LNCAP (cell line): ENCODE measurements at regions not wholly inside any gene's neighbourhood (a gene's known extent, or its start where the extent isn't known, plus 50 kb on each side); places are given as distances from the start of the nearest gene placed in this dataset.

Experiments
- TF ChIP-seq, protein P1 (sequence below): fragments of 450-650 bp; IDR thresholded peaks from 2 replicates; pipeline ENCODE4 v1.5.1; 2017; ENCODE audit warnings: mild to moderate bottlenecking

DNA sequence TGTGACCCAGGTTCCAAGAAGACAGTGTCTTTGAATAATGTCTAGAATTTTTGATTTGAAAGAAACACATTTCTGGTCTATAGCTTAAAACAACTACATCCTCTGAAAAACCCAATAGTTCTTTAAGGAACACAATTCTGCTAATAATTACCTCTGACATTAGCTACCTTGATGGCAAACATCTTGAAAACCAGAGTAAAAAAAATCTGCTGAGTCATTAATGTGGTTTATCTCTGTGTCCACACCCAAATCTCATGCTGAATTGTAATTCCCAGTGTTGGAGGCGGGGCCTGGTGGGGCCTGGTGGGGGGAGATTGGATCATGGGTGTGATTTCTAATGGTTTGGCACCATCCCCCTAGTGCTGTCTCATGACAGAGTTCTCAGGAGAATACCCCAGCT is 1233.8 kb downstream of the NLGN4X start:
- TF ChIP-seq, protein P1, sequence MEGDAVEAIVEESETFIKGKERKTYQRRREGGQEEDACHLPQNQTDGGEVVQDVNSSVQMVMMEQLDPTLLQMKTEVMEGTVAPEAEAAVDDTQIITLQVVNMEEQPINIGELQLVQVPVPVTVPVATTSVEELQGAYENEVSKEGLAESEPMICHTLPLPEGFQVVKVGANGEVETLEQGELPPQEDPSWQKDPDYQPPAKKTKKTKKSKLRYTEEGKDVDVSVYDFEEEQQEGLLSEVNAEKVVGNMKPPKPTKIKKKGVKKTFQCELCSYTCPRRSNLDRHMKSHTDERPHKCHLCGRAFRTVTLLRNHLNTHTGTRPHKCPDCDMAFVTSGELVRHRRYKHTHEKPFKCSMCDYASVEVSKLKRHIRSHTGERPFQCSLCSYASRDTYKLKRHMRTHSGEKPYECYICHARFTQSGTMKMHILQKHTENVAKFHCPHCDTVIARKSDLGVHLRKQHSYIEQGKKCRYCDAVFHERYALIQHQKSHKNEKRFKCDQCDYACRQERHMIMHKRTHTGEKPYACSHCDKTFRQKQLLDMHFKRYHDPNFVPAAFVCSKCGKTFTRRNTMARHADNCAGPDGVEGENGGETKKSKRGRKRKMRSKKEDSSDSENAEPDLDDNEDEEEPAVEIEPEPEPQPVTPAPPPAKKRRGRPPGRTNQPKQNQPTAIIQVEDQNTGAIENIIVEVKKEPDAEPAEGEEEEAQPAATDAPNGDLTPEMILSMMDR: no peak

DNA sequence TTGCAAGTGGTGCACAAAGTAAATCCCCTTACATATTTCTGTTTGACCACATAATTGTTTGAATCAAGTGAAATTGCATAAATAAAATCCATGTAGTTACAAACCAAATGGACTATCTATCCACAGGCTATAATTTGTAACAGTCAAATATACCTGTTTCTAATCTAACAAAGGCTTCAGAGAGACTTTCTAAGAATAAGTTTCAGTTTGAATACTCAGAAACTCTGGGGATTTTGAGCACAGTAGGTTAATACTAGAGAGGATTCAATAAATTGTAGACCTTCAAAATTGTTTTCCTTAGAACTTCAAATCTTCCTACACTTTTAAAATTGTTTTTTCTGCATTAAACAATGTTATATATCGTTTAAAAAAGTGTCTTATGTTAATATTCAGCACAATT is 1250.1 kb downstream of the NLGN4X start:
- TF ChIP-seq, protein P1: no peak

DNA sequence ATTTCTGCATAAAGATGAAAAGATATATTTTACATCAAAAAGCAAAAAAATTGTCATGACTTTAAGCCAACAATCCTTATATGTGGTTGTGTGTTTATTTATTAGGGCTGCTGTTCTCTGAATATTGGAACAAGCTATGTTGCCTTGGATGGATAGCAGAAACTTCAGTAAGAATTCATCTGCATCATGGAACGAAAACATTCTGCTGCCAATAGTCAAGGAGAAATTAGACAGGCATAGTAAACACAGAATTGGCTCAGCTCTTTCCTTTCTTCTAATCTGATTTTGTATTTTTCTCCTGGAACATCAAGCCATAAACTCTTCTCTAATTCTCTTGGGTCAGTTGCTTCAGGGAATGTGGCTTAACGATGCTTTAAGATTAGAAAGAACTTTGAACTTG is 1257.0 kb downstream of the NLGN4X start:
- TF ChIP-seq, protein P1: no peak

DNA sequence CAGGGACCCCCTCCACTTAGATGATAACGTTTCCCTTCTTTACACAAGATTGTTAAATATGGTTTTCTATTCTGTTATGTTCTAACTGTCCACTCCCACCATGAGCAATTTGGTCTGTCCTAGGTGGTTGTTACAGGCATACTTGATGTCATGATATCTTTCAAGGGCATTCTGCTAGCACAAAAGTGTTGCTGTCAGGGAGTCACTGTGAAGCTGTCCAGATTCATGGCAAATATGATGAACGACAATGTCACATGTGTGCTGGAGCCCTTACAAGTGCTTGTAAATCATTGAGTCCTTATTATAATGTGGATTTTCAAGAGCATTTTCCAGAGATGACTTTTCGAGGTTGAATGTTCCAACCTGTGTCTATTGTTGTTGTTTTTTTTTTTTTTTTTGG is 1250.7 kb upstream of the PRKX start:
- TF ChIP-seq, protein P1: no peak

DNA sequence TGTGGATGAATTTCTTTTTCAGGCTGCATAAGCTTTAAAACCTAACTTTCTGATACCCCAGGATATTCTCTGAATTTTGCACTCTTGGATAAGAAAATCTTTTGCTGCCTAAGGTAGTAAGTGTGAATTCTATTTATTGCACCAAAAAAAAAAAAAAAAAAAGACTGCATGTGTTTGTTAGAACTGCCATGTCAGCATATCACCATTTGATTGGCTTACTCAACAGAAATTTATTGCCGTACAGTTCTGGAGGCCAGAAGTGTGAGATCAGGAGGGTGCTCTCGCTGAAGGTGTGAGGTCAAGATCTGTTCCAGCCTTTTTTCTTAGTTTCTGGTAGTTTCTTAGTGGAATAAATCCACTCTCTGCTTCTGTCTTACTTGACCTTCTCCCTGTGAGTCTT is 1250.0 kb upstream of the PRKX start:
- TF ChIP-seq, protein P1: no peak

DNA sequence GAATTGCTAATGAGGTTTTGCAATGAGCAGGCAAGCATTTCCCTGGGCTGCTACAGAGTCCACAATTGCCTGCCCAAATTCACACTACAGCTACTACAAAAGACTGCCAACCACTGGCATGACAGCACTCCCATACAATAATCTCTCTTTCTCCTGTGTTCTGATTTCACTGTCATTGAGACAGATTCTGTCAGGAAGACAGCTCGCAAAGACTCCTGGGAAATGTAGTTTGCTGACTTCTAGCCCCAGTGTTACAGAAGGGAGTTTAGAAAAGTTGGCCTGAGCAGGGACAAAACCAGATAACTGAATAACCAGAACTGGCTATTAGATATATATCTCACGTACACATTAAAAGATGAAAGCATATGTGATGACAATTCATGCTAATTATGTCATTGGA is 1231.3 kb upstream of the PRKX start:
- TF ChIP-seq, protein P1: no peak

DNA sequence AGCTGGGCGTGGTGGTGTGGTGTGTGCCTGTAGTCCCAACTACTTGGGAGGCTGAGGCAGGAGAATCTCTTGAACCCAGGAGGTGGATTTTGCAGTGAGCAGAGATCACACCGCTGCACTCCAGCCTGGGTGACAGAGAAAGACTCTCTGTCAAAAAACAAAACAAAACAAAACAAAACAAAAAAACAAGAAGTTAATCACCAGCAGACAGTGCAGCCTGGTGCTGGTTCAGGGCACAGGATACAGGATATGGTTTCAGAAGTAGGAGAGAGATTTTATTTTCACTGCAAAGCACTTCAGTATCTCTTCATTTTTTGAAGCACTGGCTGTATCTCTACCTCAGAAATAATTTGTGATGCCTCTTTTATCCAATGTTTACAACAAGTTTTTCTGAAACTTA is 1222.9 kb upstream of the PRKX start:
- TF ChIP-seq, protein P1: no peak

DNA sequence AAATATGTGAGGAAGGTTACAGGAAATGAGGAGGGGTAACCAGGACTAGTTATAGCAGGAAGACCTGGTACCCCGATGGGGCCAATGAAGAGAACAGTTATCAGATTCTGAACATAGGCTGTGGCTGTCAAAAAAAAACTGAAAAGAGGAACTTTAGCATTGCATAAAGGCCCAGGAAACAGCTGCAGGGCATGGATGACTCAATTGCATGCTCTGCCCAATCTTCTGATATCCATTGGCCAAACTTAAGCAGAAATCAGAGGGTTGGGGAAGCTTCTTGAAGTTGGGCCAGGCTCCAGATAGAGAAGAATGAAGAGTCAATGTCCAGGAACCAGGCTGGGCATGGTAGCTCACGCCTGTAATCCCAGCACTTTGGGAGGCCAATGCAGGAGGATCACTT is 1222.4 kb upstream of the PRKX start:
- TF ChIP-seq, protein P1: no peak
